PFSK-1 (cell line): ENCODE measurements at regions not wholly inside any gene's neighbourhood (a gene's known extent, or its start where the extent isn't known, plus 50 kb on each side); places are given as distances from the start of the nearest gene placed in this dataset.

Experiments
- POLR2AphosphoS5 ChIP-seq: IDR thresholded peaks from 2 replicates; pipeline ENCODE4 v1.6.1; 2012; ENCODE audit warnings: low read depth, mild to moderate bottlenecking, control low read depth, low read length, moderate library complexity
- REST ChIP-seq, 2 experiments: IDR thresholded peaks; 2 replicates each; pipeline versions ENCODE4 v1.6.1 to v1.8.0; 2011 to 2012; ENCODE audit warnings: low read depth in 2 of 2, low read length in 2 of 2, control low read depth in 1 of 2, inconsistent platforms in 1 of 2, mild to moderate bottlenecking in 1 of 2, moderate library complexity in 1 of 2; ENCODE audit not compliant: insufficient read depth in 1 of 2
- SIN3A ChIP-seq: IDR thresholded peaks from 2 replicates; pipeline ENCODE4 v1.6.1; 2012; ENCODE audit warnings: mild to moderate bottlenecking, low read length, moderate library complexity, borderline replicate concordance; ENCODE audit not compliant: insufficient read depth
- TAF1 ChIP-seq: IDR thresholded peaks from 2 replicates; pipeline ENCODE4 v1.6.1; 2012; ENCODE audit warnings: low read length, control low read depth, borderline replicate concordance; ENCODE audit not compliant: insufficient read depth

- TF ChIP-seq REST (IDR thresholded peaks at IDR 0.05; ENCODE audit: insufficient read depth in 1 of 2, low read depth in 2 of 2, low read length in 2 of 2) (no peak), POLR2AphosphoS5 (no peak), TAF1 (no peak), SIN3A (no peak)
Measured at GRCh38 chr5:96175090-96175489, 213.4 kb upstream of the ELL2 start.
